Suprapubic skin (tissue), 4 donors: ENCODE measurements at regions not wholly inside any gene's neighbourhood (a gene's known extent, or its start where the extent isn't known, plus 50 kb on each side); places are given as distances from the start of the nearest gene placed in this dataset.

Experiments
- CTCF ChIP-seq, 2 donors: fragments of 200-600 bp in 1 of 2; fragments of 450-650 bp in 1 of 2; sonication (generic) in 1 of 2; IDR thresholded peaks; one replicate each; pipeline ENCODE4 v1.5.1; 2016 to 2019; ENCODE audit warnings: antibody characterized with exemption in 2 of 2, mild to moderate bottlenecking in 1 of 2, moderate library complexity in 1 of 2
- POLR2A ChIP-seq, 2 donors: fragments of 450-650 bp; IDR thresholded peaks; one replicate each; pipeline ENCODE4 v1.6.1; 2017; ENCODE audit warnings: antibody characterized with exemption in 2 of 2, mild to moderate bottlenecking in 2 of 2, moderate library complexity in 2 of 2
- POLR2AphosphoS5 ChIP-seq, 3 donors: sonication (generic); formaldehyde crosslinking; IDR thresholded peaks; one replicate each; pipeline ENCODE4 v1.6.1; 2017; ENCODE audit warnings: antibody characterized with exemption in 3 of 3

- TF ChIP-seq CTCF (IDR thresholded peaks at IDR 0.05) (no peak), POLR2AphosphoS5 (IDR thresholded peaks at IDR 0.05) (no peak), POLR2A (IDR thresholded peaks at IDR 0.05) (no peak)
Observed at GRCh38 chr20:29298759-29299613, 1958.5 kb upstream of the DEFB115 start.
